SK-N-SH treated with all-trans-retinoic acid at 6 μM for 48 hours (cell line): ENCODE measurements at regions not wholly inside any gene's neighbourhood (a gene's known extent, or its start where the extent isn't known, plus 50 kb on each side); places are given as distances from the start of the nearest gene placed in this dataset.
"Not testable (repeated sequence)": the region's sequence is repeated elsewhere in the genome, so short reads cannot be mapped to it uniquely, and the experiment has no call there.

ENCODE experiments used
- ATAC-seq: fragments of 200-7000 bp; cut with Tn5 transposase; 3 replicates; pipeline ENCODE4 v1.9.1; 2020; ENCODE audit warnings: mild to moderate bottlenecking, moderate library complexity
- ARNTL ChIP-seq: fragments of 450-650 bp; formaldehyde crosslinking; IDR thresholded peaks from 2 replicates; pipeline ENCODE4 v1.5.0; 2020; ENCODE audit warnings: low read depth, mild to moderate bottlenecking, moderate library complexity, borderline replicate concordance
- BACH2 ChIP-seq: fragments of 250-450 bp; sonication (Bioruptor Pico); IDR thresholded peaks from 2 replicates; pipeline ENCODE4 v1.9.0; 2021; ENCODE audit warnings: mild to moderate bottlenecking, borderline replicate concordance
- CSRNP3 ChIP-seq: fragments of 250-450 bp; sonication (Bioruptor Pico); IDR thresholded peaks from 2 replicates; pipeline ENCODE4 v1.5.1; 2021; ENCODE audit warnings: mild to moderate bottlenecking, moderate library complexity
- GLIS3 ChIP-seq: fragments of 250-450 bp; sonication (Bioruptor Pico); IDR thresholded peaks from 2 replicates; pipeline ENCODE4 v1.5.0; 2020; ENCODE audit warnings: mild to moderate bottlenecking, moderate library complexity
- ISL1 ChIP-seq: fragments of 250-450 bp; sonication (Bioruptor Pico); IDR thresholded peaks from 2 replicates; pipeline ENCODE4 v2.1.2; 2022; ENCODE audit warnings: mild to moderate bottlenecking, moderate library complexity
- OSR1 ChIP-seq: fragments of 250-450 bp; sonication (Bioruptor Pico); IDR thresholded peaks from 2 replicates; pipeline ENCODE4 v1.8.0; 2022; ENCODE audit warnings: moderate library complexity, mild to moderate bottlenecking, inconsistent platforms
- PPARA ChIP-seq: fragments of 250-450 bp; sonication (Bioruptor Pico); IDR thresholded peaks from 2 replicates; pipeline ENCODE4 v1.5.0; 2020; ENCODE audit warnings: mild to moderate bottlenecking, borderline replicate concordance
- RARB ChIP-seq: fragments of 250-450 bp; sonication (Bioruptor Pico); IDR thresholded peaks from 2 replicates; pipeline ENCODE4 v1.8.0; 2021; ENCODE audit warnings: mild to moderate bottlenecking, moderate library complexity
- SNAI2 ChIP-seq: fragments of 250-450 bp; sonication (Bioruptor Pico); IDR thresholded peaks from 2 replicates; pipeline ENCODE4 v1.5.0; 2020; ENCODE audit warnings: mild to moderate bottlenecking, moderate library complexity
- TOX ChIP-seq: fragments of 250-450 bp; sonication (Bioruptor Pico); IDR thresholded peaks from 2 replicates; pipeline ENCODE4 v1.8.0; 2021; ENCODE audit warnings: mild to moderate bottlenecking, moderate library complexity, borderline replicate concordance
- TSHZ2 ChIP-seq: fragments of 250-450 bp; sonication (Bioruptor Pico); IDR thresholded peaks from 2 replicates; pipeline ENCODE4 v1.5.0; 2020; ENCODE audit warnings: mild to moderate bottlenecking, moderate library complexity
- ZC3H10 ChIP-seq: fragments of 250-450 bp; sonication (Bioruptor Pico); IDR thresholded peaks from 2 replicates; pipeline ENCODE4 v1.5.1; 2021; ENCODE audit warnings: mild to moderate bottlenecking, moderate library complexity
- ZFP3 ChIP-seq: fragments of 250-450 bp; sonication (Bioruptor Pico); IDR thresholded peaks from 2 replicates; pipeline ENCODE4 v1.5.0; 2020; ENCODE audit warnings: mild to moderate bottlenecking, moderate library complexity
- ZFP30 ChIP-seq: fragments of 450-650 bp; formaldehyde crosslinking; IDR thresholded peaks from 2 replicates; pipeline ENCODE4 v1.5.0; 2022; ENCODE audit warnings: mild to moderate bottlenecking, moderate library complexity
- ZNF565 ChIP-seq: fragments of 450-650 bp; formaldehyde crosslinking; conservative IDR thresholded peaks from 2 replicates; pipeline ENCODE4 v1.5.0; 2020; ENCODE audit warnings: low read depth, mild to moderate bottlenecking, moderate library complexity
- ZNF70 ChIP-seq: fragments of 450-650 bp; formaldehyde crosslinking; IDR thresholded peaks from 2 replicates; pipeline ENCODE4 v1.5.0; 2020; ENCODE audit warnings: mild to moderate bottlenecking, moderate library complexity
- TF ChIP-seq, protein P1 (sequence below): fragments of 250-450 bp; sonication (Bioruptor Pico); IDR thresholded peaks from 2 replicates; pipeline ENCODE4 v1.8.0; 2020; ENCODE audit warnings: mild to moderate bottlenecking, moderate library complexity, borderline replicate concordance

GRCh38 chr1:65084066-65084465 lies 63.9 kb upstream of the AK4 start (continued):
- no peak for TF ChIP-seq TSHZ2 (CRISPR knock-in tag)

DNA sequence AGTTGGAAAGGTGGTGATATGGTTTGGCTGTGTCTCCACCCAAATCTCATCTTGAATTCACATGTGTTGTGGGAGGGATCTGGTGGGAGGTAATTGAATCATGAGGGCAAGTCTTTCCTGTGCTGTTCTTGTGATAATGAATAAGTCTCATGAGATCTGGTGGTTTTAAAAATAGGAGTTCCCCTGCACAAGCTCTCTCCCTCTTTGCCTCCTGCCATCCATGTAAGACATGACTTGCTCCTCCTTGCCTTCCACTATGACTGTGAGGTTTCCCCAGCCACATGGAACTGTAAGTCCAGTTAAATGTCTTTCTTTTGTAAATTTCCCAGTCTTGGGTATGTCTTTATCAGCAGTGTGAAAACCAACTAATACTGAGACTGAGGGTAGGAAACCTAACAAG lies 60.5 kb upstream of the AK4 start:
- ATAC-seq, result not testable (repeated sequence)

- ATAC-seq, result no peak
- TF ChIP-seq TSHZ2 (CRISPR knock-in tag) (no peak), PPARA (no peak), TOX (no peak), ZC3H10 (CRISPR knock-in tag) (no peak), ZFP30 (CRISPR knock-in tag) (no peak), SNAI2 (CRISPR knock-in tag) (no peak), BACH2 (no peak), ZNF565 (CRISPR knock-in tag) (no peak), RARB (no peak)
- TF ChIP-seq, all 23 proteins: peak for 0
These were observed 57.6 kb upstream of the AK4 start for GRCh38 chr1:65090406-65090805.

- TF ChIP-seq ARNTL (no peak), ZNF70 (CRISPR knock-in tag) (no peak), TSHZ2 (CRISPR knock-in tag) (no peak), ZFP3 (CRISPR knock-in tag) (no peak), OSR1 (no peak), ZNF565 (CRISPR knock-in tag) (no peak), ISL1 (CRISPR knock-in tag) (no peak), SNAI2 (CRISPR knock-in tag) (no peak), RARB (no peak), CSRNP3 (no peak), ZFP30 (CRISPR knock-in tag) (no peak), GLIS3 (no peak), PPARA (no peak)
- TF ChIP-seq, protein P1, sequence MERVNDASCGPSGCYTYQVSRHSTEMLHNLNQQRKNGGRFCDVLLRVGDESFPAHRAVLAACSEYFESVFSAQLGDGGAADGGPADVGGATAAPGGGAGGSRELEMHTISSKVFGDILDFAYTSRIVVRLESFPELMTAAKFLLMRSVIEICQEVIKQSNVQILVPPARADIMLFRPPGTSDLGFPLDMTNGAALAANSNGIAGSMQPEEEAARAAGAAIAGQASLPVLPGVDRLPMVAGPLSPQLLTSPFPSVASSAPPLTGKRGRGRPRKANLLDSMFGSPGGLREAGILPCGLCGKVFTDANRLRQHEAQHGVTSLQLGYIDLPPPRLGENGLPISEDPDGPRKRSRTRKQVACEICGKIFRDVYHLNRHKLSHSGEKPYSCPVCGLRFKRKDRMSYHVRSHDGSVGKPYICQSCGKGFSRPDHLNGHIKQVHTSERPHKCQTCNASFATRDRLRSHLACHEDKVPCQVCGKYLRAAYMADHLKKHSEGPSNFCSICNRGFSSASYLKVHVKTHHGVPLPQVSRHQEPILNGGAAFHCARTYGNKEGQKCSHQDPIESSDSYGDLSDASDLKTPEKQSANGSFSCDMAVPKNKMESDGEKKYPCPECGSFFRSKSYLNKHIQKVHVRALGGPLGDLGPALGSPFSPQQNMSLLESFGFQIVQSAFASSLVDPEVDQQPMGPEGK, result no peak
- no peak for ATAC-seq
These were observed 55.3 kb upstream of the AK4 start for GRCh38 chr1:65092691-65093090.
